GM19452 (cell line): ENCODE measurements at regions not wholly inside any gene's neighbourhood (a gene's known extent, or its start where the extent isn't known, plus 50 kb on each side); places are given as distances from the start of the nearest gene placed in this dataset.
"Not testable (repeated sequence)": the region's sequence is repeated elsewhere in the genome, so short reads cannot be mapped to it uniquely, and the experiment has no call there.

ENCODE experiments used
- ATAC-seq: cut with Tn5 transposase; IDR thresholded peaks from one replicate; pipeline ENCODE4 v1.9.1; 2021; ENCODE audit not compliant: unreplicated experiment

DNA sequence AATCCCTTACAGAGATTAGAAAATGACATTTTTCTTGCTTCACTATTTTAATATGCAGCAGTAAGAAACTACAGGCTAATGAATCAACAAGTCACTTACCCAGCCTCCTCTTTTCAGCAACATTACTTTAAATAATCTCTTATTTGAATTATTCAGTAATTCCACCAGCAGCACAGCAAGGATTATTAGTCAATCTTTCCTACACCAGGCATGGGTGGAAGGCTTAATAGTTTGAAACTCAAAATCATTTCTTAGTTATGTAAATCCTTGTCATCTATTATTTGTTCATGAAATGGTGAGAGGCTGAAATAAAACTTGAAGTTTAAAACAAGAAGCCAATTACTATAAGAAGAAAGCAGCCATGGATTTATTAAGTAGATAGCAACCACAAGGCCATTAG, 530.5 kb downstream of the KCNA4 start:
- ATAC-seq: no peak

DNA sequence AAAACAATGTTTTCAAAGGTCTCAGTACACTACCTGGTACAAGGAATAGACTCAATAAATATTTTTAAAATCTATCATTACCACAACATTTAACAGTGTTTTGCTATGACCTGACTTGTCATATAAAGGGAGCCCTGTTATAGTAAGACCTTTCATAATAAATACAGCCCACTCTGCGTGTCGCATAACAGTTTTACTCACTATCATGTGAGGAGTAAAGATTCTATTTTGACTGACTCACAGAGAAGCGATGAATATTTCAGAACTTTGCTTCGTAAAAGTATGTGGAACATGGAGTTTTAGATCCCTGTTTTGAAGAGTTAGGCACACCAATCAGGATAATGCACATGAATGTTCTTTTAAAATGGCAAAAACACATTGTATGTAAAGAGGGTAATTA, 531.2 kb downstream of the KCNA4 start:
- ATAC-seq: no peak

DNA sequence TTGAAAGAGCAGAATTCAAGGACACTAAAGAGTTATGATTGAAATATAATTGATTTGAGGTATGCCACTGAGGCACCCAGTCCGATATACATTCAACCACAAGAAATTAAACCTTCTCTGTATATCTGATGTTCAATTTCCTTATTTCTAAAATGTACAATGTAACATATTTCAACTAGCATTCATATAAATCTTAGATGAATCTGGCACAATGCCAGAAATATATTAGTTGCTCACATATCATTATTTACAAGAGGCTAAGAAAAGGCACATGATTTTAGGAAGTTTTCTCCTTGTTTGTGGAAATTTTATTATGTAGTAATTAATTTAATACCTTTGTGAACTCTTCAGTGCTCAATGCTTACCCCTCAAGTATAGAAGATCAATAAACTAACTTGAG, 532.3 kb downstream of the KCNA4 start:
- ATAC-seq: no peak

DNA sequence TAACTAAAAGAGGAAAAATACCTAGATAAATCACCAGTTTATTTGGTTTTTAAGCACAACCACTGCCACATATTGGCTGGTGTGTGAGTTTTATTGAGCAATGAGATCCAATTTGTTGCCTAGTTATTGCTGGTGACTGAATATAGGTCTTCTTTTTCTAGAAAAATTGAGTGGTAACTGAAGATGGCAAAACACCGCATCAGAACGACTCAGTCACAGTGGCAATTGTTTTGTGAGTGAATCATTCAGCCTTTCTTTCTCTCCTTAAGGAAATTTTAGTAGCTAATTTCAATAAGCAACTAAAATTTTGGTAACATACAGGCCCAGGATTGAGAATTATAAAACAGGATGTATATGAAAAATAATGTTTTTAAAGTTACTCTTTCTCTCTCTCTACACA, 533.0 kb downstream of the KCNA4 start:
- no peak for ATAC-seq

DNA sequence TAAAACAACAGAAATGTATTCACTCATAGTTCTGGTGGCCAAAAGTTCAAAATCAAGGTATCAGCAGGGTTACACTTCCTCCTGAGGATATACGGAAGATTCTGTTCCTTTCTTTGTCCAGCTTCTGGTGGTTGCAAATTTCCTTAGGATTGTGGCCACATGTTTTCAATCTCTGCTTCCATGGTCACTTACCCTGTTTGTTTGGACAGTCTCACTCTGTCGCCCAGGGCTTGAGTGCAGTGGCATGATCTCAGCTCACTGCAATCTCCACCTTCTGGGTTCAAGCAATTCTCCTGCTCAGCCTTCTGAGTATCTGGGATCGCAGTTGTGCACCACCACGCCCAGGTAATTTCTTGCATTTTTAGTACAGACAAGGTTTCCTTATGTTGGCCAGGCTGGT, 534.3 kb downstream of the KCNA4 start:
- no peak for ATAC-seq

DNA sequence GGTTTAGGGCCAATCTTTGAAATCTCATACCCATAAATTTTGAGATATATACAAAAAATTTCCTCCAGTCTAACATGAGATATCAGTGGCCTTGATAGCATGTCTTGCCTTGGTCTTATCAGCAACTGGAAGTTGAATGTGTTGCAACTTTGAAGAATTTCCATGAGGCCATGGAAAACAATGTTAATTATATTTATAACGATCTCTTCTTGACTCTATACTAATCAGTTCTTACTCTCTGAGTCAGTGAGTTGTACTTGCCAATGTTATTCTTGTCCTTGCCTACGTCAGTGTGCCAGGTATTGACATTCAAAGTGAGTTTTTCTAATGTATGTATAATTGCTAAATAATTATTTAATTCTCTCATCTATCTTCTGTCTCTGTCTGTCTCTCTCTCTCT, 535.1 kb downstream of the KCNA4 start:
- no peak for ATAC-seq

DNA sequence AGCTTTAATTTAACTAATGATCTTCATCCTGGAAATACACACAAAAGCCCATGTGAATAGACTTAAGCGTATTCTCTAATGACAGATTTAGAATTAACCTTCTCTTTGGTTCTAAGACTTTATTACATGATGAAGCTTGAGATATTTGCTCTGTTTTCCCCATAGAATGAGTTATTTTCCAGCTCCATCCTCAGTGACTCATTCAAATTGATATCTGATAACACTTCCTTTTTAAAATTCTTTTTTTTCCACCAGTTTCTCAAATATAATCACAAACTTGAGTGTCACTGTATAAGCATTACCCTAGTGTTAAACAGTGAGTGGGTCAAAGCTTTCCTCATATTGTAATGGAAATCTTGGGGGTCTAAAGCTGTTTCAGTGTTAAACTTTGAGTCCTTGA, 535.8 kb downstream of the KCNA4 start:
- ATAC-seq: no peak

DNA sequence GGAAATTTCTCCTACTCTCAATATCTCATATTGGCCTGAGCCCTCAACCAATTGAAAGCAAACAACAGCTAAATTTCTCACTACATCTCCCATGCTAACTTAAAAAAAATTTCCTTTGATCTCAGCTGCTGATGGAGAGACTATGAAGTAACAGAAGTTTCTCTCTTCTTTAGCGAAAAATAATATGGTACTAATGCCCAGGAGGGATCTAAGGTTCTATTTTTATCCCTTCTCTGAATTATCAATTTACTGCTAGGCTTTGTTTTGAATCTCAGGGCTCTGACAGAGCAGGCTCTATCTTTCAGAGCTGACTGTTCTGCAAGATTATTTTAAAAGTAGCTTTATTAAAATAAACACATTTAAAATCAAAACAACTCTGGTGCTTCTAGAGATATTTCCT, 558.6 kb downstream of the KCNA4 start:
- no peak for ATAC-seq

DNA sequence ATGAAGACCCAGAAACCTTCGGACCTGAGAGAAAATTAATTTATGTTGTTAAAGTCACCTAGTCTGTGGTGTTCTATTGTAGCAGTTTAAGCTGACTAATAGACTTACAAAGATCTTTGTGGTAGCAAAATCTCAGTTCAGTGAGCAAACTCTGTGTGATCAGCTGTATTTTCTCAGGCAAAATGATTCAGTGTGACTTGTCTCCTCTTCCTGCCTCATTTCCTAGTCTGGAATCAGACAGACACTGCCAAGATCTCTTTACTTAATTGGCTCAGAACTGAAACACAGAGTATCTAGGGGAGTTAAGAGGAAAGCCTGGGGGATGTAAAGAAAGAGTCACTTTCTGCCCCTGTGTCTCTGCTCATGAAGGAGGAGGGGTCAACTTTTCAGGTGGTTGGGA, 564.7 kb downstream of the KCNA4 start:
- no peak for ATAC-seq

DNA sequence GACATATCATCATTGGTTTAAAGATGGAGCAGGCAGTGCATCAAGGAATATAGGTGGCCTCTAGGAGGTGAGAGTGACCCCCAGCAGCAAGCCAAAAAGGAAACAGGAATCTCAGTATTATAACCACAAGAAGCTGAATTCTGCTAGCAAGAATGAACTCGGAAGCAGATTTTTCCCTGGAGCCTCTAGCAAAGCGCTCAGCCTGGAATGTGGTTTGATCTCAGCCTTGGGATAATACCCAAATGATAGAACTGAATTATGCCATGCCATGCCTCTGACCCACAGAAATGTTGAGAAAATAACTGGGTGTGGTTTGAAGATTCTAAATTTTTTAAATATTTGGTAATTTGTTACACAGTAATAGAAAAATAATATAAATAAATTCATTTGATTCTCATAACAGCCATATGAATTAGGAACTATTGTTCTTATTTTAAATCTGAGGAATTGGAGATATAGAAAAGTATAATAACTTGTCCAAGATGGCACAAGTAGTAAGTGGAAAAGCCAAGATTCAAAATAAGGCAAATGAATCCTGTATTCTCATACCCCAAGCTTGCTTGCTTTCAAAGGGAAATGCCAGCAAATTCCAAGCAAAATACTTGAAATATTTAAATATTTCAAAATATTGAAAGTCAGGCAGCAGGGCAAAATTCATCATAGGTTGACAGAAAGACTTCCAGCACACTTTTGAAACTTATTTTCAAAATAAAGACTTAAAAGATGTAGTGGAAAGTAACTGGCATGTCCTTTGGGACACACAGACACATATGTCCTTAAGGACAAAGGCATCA, 567.4 kb downstream of the KCNA4 start:
- ATAC-seq: no peak

DNA sequence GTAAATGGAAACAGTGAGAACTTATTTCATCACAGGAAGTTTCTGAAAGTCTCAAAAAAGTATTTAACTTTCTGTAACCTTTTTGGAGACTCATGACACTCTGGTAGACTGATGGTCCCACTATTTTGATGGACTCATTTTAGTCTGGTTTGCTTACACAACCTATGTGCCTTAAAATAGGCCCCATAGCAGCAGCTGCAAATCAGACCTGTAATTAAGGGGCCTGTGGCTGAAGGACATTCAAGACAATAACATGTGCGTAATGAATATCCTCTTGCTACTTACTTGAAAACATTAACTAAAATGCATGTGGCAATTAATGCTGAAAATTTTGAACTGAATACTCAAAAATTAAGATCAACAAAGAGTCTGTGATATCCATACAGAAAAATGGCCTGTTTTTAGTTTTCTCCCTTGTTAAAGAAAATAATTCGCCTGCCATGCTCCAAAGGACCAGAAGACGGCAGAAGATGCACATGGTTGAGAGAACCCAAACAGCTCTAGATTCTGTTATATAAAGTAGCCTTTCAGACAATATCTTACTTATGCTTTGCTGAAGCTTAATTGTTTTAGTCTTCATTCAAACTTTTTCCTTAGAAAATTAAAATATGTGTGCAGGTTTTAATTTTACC, 568.5 kb downstream of the KCNA4 start:
- no peak for ATAC-seq

DNA sequence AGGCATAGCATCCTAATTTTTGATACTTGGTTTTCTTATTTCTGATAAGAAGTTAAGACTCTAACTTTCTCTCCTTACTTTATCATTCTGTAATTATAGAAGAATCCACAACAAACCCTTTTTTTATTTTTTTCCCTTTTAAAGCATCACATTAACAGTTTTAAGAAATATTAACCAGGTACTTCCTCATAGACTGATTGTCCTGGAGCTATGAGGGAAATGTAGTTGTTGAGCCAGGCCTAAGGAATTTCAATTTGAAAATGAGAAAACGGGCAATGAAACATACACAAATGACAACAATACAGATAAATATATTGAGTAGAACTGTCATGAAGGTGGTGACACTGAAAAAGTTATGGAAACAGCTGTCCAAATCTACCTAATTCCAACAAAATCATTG, 569.0 kb downstream of the KCNA4 start:
- no peak for ATAC-seq

DNA sequence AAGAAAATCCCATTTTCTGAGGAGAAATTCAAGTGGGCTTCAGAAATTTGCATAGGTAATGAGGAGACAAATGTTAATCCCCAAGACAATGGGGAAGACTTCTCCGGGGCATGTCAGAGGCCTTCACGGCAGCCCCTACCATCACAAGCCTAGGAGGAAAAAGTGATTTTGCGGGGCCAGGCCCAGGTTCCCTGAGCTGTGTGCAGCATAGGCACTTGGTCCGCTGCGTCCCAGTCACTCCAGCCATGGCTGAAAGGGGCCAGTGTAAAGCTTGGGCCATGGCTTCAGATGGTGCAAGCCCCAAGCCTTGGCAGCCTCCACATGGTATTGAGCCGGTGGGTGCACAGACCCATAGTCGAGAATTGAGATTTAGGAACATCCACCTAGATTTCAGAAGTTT, 570.7 kb downstream of the KCNA4 start:
- ATAC-seq: no peak

DNA sequence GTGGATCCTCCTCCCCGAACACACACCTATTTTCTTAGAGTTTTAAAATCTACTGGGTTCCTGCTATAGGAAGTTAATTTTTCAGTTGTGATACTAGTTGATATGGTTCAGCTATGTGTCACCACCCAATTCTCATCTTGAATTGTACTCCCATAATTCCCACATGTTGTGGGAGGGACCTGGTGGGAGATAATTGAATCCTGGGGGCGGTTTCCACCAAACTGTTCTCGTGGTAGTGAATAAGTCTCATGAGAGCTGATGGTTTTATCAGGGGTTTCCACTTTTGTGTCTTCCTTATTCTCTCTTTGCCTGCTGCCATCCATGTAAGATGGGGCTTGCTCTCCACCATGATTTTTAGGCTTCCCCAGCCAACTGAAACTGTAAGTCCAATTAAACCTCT, 571.6 kb downstream of the KCNA4 start:
- ATAC-seq: not testable (repeated sequence)

DNA sequence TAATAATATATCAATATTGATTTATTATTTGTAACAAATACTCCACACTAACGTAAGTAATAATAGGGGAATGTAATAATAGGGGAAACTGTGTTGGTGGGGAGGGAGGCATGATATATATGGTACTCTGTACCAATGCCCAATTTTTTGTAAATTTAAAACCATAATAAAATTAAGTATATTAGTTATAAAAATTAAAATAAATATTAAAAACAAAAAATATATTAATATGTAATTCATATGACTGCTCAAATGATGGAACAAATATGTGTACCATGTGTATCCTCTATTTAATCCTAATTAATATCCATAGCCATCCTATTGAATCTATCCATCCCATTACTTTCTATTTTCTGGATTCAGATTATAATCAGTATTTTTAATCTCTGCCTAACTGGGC, 578.0 kb downstream of the KCNA4 start:
- ATAC-seq: no peak

DNA sequence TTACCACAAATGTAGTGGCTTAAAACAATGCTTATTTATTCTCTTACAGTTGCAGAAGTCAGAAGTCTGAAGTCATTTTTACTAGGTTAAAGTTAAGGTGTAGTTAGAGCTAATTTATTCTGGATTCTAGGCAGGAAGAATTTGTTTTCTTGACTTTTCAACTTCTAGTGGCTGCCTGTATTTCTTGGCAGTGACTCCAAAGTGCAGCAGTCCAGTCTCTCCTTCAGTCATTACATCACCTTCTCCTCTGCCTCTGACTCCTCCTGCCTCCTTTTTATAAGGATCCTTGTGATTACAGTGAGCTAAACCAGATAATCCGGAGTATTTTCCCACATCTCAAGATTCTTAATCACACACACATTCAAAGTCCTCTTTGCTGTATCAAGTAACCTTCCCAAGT, 581.4 kb downstream of the KCNA4 start:
- ATAC-seq: no peak

DNA sequence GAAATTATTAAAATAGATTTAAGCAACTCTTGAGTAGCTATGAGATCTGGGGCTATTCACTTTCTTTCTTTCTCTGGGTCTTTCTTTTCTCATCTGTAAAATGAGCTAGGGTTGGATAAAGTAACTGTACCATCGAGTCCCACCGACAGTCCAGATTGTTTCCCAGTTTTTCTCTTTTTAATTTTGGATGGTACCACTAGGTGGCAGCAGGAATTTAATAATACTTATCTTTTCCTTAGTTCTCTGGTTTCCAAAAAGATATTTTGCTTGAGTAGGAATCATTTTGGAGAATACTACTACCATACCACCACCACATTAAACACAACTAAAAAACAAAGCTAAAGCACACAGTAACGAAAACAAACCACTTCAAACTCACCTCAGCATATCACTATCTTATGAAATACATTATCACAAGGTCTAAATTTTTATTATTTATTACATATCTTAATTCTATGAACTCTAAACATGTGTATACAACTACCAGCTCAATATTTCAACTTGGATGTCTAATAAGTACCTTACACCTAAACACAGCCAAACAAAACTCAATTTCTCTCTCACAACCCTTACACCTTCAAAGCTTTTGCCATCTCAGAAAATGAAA, 584.0 kb downstream of the KCNA4 start:
- no peak for ATAC-seq

DNA sequence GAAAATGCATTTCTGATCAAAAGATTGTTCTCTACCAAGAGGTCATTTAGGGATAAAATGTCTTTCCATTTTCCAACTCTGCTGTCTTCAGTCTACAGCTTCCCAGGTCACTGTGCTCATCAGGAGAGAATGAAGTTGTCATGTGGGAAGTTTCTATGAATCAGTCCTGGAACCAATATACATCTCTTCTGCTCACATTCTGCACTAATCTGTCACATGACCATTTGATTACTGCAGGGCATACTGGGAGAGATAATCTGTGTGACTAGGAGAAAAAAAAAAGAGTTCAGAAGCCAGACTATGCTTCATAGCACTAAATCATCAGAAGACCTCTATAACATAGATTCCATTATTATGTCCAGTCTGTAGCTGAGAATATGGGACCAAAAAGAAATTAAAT, 611.5 kb downstream of the KCNA4 start:
- ATAC-seq: no peak

DNA sequence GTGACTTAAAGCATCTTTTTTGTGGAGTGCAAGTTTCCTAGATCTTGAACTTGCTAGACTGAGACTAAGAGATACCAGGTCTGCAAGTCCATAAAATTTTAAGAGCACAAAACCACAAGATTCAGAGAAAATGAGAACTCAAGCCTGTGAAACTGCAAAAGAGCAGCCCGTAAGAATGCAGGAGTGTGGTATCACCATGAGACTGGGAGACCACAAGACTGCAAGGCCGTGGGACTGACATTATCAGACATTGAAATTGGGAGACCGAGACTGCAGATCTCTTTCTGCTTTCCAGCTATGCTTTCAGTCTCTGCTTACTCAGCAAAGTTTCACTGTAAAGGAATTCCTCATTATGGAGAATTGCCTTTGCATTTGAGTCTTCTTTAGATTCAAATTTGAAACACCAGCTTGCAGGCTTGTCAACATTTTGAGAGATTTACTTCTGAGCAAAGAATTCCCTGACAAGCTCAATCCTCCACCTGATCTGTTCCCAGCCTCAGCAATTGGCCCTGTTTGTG, 621.2 kb downstream of the KCNA4 start:
- no peak for ATAC-seq

DNA sequence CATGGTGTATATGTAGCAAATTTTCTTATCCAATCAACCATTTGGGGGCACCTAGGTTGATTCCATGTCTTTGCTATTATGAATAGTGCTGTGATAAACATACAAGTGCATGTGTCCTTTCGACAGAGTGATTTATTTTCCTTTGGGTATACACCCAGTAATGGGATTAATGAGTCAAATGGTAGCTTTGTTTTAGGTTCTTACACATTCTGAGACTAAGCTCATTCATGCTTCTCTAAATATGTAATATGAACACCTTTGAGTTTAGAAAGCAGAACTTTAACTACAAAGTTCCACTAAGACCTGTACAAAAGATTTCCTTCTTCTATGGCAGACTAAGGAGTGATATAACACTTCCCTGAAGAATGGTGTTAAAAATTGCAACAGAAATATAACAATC, 627.0 kb downstream of the KCNA4 start:
- no peak for ATAC-seq

DNA sequence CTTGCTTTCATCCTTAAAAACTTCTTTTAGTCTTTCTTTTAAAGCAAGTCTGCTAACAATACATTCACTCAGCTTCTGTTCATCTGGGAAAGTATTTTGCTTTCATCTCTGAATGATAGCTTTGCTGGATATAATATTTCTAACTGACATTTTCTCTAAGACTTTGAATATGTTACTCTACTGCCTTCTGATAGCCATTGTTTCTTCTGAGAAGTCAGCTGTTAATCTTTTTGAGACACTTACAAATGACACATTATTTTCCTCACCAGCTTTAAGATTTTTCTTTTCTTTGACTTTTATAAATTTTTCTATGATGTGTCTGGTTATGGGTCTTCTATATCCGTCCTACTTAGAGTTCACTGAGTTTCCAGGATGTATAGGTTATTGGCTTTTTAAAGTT, 643.1 kb downstream of the KCNA4 start:
- ATAC-seq: no peak

DNA sequence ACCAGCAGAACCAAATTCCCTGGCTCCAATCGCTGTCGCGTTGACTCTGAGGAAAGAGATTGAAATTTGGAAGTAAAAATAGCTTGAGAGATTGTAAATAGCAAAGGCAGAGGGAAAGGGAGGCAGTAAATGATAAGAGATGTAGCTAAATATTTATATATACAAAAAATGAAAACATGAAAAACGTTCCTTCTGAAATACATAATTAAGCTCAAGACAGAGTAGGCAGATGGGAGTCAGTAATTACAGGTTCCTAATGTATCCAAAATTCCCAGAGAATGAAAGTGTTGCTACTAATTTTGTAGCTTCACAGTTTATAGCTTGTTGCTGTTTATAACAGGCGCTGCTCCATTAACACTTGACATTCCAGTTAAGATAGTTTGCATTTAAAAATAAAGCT, 648.7 kb downstream of the KCNA4 start:
- ATAC-seq: no peak
